Ureter (tissue), 1 donor: ENCODE measurements at regions not wholly inside any gene's neighbourhood (a gene's known extent, or its start where the extent isn't known, plus 50 kb on each side); places are given as distances from the start of the nearest gene placed in this dataset.

ENCODE experiments used
- DNase-seq: peaks from one replicate; pipeline ENCODE4 v3.0.0-alpha.2; 2020; ENCODE audit warnings: low spot score
- donor health status: DM: yes; HTN: yes; CAD: no.

GRCh38 chr12:38138225-38139221, 178.1 kb upstream of the ALG10B start:
- peak; percentile 84 for DNase-seq

GRCh38 chr12:38139456-38139855, 177.1 kb upstream of the ALG10B start:
- no peak for DNase-seq

GRCh38 chr12:38141239-38141638, 175.3 kb upstream of the ALG10B start:
- peak; percentile 29 for DNase-seq

- DNase-seq, result peak; percentile 19
These were observed 174.7 kb upstream of the ALG10B start for GRCh38 chr12:38141861-38142260.

- peak; percentile 31 for DNase-seq
These were observed 173.6 kb upstream of the ALG10B start for GRCh38 chr12:38142974-38143373.

GRCh38 chr12:38144049-38144448, 172.5 kb upstream of the ALG10B start:
- DNase-seq, result peak; percentile 19

- peak; percentile 32 for DNase-seq
These were observed 171.8 kb upstream of the ALG10B start for GRCh38 chr12:38144601-38145436.

DNA sequence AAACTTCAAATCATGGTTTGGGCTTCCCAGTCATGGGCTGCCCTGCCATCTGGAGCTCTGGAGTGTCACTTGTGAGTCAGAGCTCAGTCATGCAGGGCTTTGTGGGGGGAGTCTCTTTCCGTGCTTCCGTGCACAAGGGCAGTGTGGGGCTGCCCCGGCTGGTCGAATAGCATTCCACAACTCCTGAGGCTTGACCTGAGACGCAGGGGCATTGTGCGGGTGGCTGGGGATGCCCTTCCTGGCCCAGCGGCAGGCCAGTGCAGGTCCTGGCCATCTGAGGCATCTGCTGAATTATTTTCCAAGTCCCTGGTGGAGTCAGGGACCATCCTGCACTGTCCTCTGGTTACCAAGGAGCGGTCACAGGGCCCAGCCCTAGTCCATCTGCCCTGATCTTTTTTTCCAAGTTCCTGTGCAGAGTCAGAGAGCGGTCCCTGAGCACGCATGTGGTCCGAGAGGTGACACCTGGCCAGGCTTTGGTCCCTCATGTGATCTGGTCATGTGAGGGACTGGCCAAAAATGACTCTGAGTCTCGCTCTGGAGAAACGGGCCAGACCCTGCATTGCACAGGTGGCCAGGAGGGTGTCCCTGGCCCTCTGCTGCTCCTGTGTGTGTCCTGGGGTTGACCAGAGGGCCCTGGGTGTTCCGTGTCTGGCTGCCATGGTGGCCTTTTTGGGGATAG, 167.0 kb upstream of the ALG10B start:
- peak; percentile 84 for DNase-seq

DNA sequence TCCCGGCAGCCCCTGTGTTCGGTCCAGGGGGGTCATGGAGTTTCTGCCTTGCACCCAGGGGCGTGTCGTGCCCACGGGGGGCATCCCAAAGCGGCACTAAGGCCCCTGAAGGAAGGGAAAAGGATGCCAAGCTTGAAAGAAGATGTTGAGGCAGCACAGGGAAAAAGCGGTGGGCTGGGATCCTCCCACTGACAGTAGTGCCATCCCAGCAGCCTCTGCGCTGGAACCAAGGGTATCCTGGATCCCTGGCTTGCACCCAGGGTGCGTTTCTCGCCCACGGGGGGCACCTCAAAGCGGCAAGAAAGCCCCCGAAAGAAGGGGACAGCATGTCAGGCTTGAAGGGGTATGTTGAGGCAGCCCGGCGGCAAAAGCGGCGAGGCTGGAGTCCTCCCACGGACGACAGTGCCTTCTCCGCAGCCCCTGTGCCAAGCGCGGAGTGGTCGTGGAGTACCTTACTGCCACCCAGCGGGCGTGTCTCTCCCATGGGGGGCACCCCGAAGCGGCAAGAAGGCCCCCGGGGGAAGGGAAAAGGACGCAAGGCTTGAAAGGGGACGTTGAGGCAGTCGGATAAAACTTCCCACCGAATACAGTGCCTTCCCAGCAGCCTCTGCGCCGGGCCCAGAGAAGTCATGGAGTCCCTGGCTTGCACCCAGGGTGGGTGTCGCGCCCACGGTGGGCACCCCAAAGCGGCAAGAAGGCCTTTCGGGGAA, 164.4 kb upstream of the ALG10B start:
- DNase-seq, result no peak

DNA sequence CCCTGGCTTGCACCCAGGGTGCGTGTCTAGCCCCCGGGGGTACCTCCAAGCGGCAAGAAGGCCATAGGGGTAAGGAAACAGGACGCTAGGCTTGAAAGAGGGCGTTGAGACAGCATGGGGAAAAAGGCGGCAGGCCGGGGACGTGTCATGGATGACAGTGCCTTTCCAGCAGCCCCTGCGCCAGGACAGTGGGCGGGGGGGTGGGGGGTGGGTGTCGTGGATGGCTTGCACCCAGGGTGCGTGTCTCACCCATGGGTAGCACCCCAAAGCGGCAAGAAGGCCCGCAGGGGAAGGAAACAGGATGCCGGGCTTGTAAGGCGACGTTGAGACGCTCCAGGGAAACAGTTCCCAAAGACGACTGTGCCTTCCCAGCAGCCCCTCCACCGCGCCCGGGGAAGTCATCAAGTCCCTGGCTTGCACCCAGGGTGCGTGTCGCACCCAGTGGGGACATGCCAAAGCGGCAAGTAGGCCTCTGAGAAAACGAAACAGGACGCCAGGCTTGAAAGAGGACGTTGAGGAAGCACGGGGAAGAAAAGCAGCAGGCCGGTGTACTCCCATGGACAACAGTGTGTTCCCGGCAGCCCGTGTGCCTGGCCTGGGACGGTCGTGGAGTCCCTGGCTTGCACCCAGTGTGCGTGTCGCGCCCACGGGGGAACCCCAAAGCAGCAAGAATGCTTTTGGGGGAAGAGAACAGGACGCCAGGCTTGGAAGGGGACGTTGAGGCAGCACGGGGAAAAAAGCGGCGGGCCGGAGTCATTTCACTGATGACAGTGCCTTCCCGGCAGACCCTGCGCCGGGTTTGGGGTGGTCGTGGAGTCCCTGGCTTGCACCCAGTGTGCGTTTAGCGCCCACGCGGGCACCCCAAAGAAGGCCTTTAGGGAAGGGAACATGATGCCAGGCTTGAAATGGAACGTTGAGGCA, 163.5 kb upstream of the ALG10B start:
- no peak for DNase-seq

DNA sequence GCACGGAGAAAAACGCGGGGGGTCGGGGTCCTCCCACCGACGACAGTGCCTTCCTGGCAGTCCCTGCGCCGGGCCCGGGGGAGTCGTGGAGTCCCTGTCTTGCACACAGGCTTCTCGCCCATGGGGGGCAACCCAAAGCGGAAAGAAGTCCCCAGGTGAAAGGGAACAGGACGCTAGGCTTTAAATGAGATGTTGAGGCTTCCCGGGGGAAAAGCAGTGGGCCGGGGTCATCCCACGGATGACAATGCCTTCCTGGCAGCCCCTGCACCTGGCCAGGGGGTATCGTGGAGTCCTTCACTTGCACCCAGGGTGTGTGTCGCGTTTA, 162.9 kb upstream of the ALG10B start:
- DNase-seq, result no peak

DNA sequence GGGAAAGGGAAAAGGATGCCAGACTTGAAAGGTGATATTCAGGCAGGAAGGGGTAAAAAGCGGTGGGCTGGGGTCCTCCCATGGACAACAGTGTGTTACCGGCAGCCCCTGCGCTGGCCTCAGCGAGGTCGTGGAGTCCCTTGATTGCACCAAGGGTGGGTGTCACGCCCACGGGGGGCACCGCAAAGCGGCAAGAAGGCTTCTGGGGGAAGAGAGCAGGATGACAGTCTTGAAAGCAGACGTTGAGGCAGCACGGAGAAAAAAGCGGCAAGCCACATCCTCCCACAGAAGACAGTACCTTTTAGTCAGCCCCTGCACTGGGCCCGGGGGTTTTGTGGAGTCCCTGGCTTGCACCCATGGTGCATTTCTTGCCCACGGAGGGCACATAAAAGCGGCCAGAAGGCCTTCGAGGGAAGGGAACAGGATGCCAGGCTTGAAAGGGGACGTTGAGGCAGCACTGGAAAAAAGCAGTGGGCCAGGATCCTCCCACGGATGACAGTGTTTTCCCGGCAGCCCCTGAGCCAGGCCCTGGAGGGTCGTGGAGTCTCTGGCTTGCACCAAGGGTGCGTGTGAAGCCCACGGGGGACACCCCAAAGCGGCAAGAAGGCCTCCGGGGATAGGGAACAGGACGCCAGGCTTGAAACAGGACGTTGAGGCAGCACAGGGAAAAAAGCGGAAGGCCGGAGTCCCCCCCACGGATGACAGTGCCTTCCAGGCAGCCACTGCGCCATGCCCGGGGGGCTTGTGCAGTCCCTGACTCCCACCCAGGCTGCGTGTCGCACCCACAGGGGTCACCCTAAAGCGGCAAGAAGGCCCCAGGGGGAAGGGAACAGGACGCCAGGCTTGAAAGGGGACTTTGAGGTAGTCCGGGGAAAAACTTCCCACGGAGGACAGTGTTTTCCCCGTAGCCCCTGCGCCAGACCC, 162.2 kb upstream of the ALG10B start:
- no peak for DNase-seq

DNA sequence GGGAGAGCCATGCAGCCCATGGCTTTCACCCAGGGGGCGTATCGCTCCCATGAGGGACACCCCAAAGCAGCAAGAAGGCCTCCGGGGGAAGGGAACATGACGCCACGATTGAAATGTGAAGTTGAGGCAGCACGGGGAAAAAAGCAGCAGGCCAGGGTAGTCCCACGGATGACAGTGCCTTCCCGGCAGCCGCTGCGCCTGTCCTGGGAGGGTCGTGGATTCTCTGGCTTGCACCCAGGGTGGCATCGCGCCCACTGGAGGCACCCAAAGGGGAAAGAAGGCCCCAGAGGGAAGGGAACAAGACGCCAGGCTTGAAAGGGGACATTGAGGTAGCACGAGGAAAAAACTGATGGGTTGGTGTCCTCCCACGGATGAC, 161.6 kb upstream of the ALG10B start:
- DNase-seq, result no peak

DNA sequence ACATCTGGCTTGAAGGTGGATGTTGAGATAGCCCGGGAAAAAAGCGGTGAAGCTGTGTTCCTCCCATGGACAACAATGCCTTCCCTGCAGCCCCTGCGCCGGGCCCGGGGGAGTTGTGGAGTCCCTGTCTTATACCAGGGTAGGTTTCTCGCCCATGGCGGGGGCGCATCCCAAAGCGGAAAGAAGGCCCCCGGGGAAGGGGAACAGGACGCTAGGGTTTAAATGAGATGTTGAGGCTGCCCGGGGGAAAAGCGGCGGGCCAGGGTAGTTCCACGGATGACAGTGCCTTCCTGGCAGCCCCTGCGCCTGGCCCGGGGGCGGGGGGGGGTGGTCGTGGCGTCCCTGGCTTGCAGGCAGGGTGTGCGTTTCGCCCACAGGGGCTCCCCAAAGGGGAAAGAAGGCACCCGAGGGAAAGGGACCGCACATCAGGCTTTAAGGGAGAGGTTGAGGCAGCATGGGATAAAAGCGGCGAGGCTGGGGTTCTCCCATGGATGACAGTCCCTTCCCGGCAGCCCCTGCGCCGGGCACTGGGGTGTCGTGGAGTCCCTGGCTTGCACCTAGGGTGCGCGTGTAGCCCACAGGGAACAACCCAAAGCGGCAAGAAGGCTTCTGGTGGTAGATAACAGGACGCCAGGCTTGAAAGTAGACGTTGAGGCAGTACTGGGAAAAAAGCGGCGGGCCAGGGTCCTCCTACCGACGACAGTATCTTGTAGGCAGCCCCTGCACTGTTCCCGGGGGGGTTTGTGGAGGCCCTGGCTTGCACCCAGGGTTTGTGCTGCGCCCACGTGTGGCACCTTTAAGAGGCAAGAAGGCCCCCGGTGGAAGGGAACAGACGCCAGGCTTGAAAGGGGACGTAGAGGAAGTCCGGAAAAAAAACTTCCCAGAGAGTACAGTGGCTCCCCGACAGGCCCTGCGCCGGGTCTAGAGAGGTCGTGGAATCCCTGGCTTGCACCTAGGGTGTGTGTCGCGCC, 160.8 kb upstream of the ALG10B start:
- DNase-seq, result no peak

DNA sequence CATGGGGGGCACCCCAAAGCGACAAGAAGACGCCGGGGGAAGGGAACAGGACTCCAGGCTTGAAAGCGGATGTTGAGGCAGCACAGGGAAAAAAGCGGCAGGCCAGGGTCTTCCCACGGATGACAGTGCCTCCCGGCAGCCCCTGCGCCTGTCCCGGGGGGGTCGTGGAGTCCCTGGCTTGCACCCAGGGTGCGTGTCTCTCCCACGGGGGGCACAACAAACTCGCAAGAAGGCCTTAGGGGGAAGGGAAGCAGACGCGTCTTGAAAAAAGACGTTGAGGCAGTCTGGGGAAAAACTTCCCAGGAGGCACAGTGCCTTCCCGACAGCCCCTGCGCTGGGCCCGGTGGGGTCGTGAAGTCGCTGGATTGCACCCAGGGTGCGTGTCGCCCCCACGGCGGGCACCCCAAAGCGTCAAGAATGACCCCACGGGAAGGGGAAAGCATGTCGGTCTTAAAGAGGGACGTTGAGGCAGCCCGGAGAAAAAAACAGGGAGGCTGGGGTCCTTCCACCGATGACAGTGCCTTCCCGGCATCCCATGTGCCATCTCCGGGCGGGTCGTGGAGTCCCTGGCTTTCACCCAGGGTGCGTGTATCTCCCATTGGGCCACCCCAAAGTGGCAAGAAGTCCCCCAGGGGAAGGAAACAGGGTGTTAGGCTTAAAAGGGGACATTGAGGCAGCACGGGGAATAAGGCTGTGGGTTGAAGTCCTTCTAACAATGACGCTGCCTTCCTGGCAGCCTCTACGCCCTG, 159.9 kb upstream of the ALG10B start:
- no peak for DNase-seq

GRCh38 chr12:38157274-38157932, 159.2 kb upstream of the ALG10B start:
- no peak for DNase-seq

- no peak for DNase-seq
These were observed 158.6 kb upstream of the ALG10B start for GRCh38 chr12:38157933-38158401.
